ENCODE measurements at regions not wholly inside any gene's neighbourhood (a gene's known extent, or its start where the extent isn't known, plus 50 kb on each side); places are given as distances from the start of the nearest gene placed in this dataset.

DNA sequence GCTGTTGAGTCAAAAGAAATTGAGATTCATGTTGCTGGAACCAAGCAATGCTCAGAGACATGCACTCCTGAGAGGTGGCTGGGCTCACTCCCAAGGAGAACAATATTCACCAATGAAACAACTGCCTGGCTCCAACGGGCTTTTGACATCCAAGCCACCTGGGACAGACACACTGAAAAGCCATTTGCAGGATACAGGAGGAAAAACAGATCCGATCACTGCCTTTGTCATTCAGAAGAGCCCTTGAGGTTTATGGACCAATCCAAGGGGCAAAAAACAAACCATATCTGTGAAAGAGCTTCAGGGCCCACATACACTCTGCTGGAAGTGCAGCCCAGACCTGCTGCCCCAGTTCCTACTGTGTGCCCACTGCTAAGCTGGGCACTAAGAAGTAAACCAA is 277.5 kb downstream of the NUAK1 start:
- Histone ChIP-seq H2AFZ (ENCODE audit: low read depth, low read length, poor library complexity, severe bottlenecking) (no peak overlapping the region), H3K4me3 (replicated peaks in 1 of 2; ENCODE audit: low read depth in 1 of 2, low read length in 2 of 2) (no peak overlapping the region), H4K20me1 (ENCODE audit: insufficient read depth) (no peaks in the 10 kb centered on the region), H3K79me2 (ENCODE audit: insufficient read depth, low read length) (no peaks in the 10 kb centered on the region), H3K4me1 (ENCODE audit: control insufficient read depth in 1 of 2, insufficient read depth in 2 of 2, low read length in 2 of 2) (no peaks in the 10 kb centered on the region), H3K9me3 (ENCODE audit: control insufficient read depth in 1 of 2, insufficient read depth in 1 of 2, low read depth in 1 of 2, low read length in 2 of 2) (no peaks in the 10 kb centered on the region), H3K9me2 (ENCODE audit: insufficient read depth) (no peaks in the 10 kb centered on the region), H3K9ac (ENCODE audit: low read length) (no peak overlapping the region), H3K36me3 (ENCODE audit: control insufficient read depth in 1 of 2, insufficient read depth in 2 of 2, low read length in 2 of 2) (no peaks in the 10 kb centered on the region), H3K27ac (ENCODE audit: low read depth, low read length) (no peak overlapping the region), H3K4me2 (ENCODE audit: low read length) (no peak overlapping the region), H3K27me3 (ENCODE audit: insufficient read depth, low read length) (no peaks in the 10 kb centered on the region; the same call in 1 of the 2 replicates)
- TF ChIP-seq POLR2AphosphoS5 (IDR thresholded peaks at IDR 0.05; ENCODE audit: low read depth, low read length) = no peak
- no peak for TF ChIP-seq ZNF274 (IDR thresholded peaks at IDR 0.05; ENCODE audit: low read depth, low read length)
- no peak for TF ChIP-seq EGR1 (IDR thresholded peaks at IDR 0.05; ENCODE audit: low read depth)
- TF ChIP-seq POLR2A (IDR thresholded peaks at IDR 0.05; ENCODE audit: borderline replicate concordance, extremely low read depth, insufficient read depth, insufficient read length) = no peak
- no peak for TF ChIP-seq FOSL1 (IDR thresholded peaks at IDR 0.05; ENCODE audit: low read depth)
- TF ChIP-seq JUND (IDR thresholded peaks at IDR 0.05) = no peak
- no peak for TF ChIP-seq YY1 (IDR thresholded peaks at IDR 0.05; ENCODE audit: extremely low read depth, insufficient replicate concordance, low read depth, low read length)
- no peak for TF ChIP-seq ATF3 (IDR thresholded peaks at IDR 0.05)
- no peak for TF ChIP-seq SIN3A (IDR thresholded peaks at IDR 0.05; ENCODE audit: low read depth)
- no peak for TF ChIP-seq ZBTB33 (IDR thresholded peaks at IDR 0.05; ENCODE audit: extremely low read depth, insufficient replicate concordance, low read length)
- TF ChIP-seq MAX (IDR thresholded peaks at IDR 0.05) = no peak
- TF ChIP-seq ELF1 (IDR thresholded peaks at IDR 0.05; ENCODE audit: borderline replicate concordance, low read depth) = no peak
- no peak for TF ChIP-seq RAD21 (IDR thresholded peaks at IDR 0.05; ENCODE audit: low read depth)
- TF ChIP-seq EZH2phosphoT487 (IDR thresholded peaks at IDR 0.05; ENCODE audit: borderline replicate concordance) = no peak
- TF ChIP-seq, protein P1, sequence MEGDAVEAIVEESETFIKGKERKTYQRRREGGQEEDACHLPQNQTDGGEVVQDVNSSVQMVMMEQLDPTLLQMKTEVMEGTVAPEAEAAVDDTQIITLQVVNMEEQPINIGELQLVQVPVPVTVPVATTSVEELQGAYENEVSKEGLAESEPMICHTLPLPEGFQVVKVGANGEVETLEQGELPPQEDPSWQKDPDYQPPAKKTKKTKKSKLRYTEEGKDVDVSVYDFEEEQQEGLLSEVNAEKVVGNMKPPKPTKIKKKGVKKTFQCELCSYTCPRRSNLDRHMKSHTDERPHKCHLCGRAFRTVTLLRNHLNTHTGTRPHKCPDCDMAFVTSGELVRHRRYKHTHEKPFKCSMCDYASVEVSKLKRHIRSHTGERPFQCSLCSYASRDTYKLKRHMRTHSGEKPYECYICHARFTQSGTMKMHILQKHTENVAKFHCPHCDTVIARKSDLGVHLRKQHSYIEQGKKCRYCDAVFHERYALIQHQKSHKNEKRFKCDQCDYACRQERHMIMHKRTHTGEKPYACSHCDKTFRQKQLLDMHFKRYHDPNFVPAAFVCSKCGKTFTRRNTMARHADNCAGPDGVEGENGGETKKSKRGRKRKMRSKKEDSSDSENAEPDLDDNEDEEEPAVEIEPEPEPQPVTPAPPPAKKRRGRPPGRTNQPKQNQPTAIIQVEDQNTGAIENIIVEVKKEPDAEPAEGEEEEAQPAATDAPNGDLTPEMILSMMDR (IDR thresholded peaks at IDR 0.05 in 2 of 3, conservative IDR thresholded peaks at IDR 0.05 in 1 of 3; ENCODE audit: borderline replicate concordance in 1 of 3, insufficient read depth in 1 of 3, low read depth in 2 of 3, low read length in 2 of 3) = no peak
- no peak for TF ChIP-seq CEBPB (IDR thresholded peaks at IDR 0.05; ENCODE audit: low read depth)
- TF ChIP-seq ZFX (IDR thresholded peaks at IDR 0.05) = no peak
- no peak for DNase-seq (ENCODE audit: low read depth, low spot score)
- no TSS peak for BruUV-seq (replicated peaks)
- intact Hi-C loops (cut with micrococcal nuclease) = no loop called here
- ChIA-PET POLR2A (no interaction called here), CTCF (no interaction called here), RAD21 (ENCODE audit: low non-redundant PET in 1 of 2, low total read pairs in 2 of 2, uncharacterized antibody in 2 of 2, unreplicated experiment in 2 of 2) (no interaction called here)
- ATAC-seq = no peak
